Astrocyte of the cerebellum (primary cell): ENCODE measurements at regions not wholly inside any gene's neighbourhood (a gene's known extent, or its start where the extent isn't known, plus 50 kb on each side); places are given as distances from the start of the nearest gene placed in this dataset.

Experiments
- DNase-seq: peaks from one replicate; pipeline ENCODE4 v3.0.0-alpha.2; 2011; ENCODE audit warnings: low read depth
- H3K4me3 ChIP-seq: 2 replicates; pipeline ENCODE4 v1.5.1; 2011; ENCODE audit warnings: mild to moderate bottlenecking, low read depth, low read length, moderate library complexity
- in situ Hi-C: cut with HindIII; loops from 2 replicates; pipeline ENCODE4 v1.10.0; 2017; ENCODE audit warnings: low sequenced_read_pairs
- TF ChIP-seq, protein P1 (sequence below): IDR thresholded peaks from 2 replicates; pipeline ENCODE4 v1.5.1; 2012; ENCODE audit warnings: low read length, low read depth, moderate library complexity, mild to moderate bottlenecking; ENCODE audit errors: missing control alignments

DNA sequence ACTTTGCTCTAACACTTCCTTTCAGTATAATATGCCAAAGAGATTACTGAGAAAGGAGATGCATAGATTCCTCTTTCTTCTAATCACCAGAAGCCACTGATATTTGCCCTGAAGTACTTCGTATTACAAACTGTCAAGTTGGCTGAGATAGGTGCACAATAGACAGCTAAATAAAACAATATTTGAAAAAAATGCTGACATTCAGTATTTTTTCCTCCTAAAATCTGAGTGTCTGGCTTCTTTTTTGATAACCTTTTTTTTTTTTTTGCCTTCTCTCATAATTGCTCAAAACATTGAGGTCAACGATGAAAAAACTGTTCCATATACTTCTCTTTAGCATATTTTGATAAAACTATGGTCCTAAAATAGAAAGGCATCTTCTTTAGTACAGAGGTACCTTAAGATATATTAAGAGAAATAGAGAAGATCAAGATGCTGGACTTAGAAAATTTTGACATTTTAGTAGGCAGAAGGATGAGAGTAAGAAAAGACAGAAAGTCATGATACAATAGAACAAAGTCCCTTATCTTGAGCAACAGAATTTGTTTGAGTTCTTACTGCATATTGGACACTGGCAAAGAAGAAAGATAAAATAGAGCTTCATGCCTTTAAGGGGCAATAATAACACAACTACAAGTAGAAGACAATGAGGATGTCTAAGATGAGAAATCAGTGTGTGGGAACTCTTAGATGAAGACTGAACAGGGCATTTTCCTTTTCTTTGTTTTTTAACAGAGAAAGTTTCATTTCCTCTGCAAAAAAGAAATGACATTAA is 220.7 kb downstream of the PTH2R start:
- no peak for DNase-seq
- in situ Hi-C loops, result no loop called here
- TF ChIP-seq, protein P1, sequence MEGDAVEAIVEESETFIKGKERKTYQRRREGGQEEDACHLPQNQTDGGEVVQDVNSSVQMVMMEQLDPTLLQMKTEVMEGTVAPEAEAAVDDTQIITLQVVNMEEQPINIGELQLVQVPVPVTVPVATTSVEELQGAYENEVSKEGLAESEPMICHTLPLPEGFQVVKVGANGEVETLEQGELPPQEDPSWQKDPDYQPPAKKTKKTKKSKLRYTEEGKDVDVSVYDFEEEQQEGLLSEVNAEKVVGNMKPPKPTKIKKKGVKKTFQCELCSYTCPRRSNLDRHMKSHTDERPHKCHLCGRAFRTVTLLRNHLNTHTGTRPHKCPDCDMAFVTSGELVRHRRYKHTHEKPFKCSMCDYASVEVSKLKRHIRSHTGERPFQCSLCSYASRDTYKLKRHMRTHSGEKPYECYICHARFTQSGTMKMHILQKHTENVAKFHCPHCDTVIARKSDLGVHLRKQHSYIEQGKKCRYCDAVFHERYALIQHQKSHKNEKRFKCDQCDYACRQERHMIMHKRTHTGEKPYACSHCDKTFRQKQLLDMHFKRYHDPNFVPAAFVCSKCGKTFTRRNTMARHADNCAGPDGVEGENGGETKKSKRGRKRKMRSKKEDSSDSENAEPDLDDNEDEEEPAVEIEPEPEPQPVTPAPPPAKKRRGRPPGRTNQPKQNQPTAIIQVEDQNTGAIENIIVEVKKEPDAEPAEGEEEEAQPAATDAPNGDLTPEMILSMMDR, result no peak
- H3K4me3 ChIP-seq, result no peak overlapping the region

DNA sequence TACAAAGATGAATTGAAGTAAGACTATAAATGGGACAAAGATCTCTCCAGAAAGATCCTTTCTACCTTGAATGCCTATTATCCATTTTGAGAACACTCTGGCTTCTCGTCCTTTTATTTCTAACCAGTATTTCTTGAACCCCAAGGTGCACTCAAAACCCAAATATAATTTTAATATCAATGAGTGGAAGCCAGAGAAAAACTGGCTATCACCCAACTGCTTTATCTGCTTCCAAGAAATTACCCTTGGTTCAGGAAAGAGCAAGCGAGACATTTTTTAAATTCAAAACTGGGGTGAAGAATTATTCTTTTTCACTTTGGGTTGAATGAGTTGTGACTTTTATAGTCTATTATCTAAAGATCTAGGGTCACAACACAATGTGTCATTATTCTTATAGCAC is 221.3 kb downstream of the PTH2R start:
- TF ChIP-seq, protein P1, result no peak
- DNase-seq, result no peak
- in situ Hi-C loops, result no loop called here
- no peak overlapping the region for H3K4me3 ChIP-seq

DNA sequence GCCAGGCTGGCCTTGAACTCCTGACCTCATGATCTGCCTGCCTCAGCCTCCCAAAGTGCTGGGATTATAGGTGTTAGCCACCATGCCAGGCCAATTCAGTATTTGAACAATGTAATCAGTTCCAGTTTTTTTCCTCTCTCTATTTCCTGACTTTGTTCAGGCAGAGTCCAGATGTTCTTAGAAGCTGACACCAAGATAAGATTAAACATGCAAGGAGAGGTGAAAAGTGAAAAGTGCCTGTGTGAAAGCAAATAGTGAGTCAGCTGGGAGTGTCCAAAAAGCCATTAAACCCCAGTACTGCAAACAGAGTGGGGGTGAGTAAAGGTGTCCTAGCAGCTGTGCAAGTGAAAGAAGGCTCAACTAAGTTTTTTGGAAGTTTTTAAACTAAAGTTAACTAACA is 231.5 kb downstream of the PTH2R start:
- DNase-seq, result no peak
- TF ChIP-seq, protein P1, result no peak
- H3K4me3 ChIP-seq, result no peak overlapping the region
- in situ Hi-C loops, result no loop called here

DNA sequence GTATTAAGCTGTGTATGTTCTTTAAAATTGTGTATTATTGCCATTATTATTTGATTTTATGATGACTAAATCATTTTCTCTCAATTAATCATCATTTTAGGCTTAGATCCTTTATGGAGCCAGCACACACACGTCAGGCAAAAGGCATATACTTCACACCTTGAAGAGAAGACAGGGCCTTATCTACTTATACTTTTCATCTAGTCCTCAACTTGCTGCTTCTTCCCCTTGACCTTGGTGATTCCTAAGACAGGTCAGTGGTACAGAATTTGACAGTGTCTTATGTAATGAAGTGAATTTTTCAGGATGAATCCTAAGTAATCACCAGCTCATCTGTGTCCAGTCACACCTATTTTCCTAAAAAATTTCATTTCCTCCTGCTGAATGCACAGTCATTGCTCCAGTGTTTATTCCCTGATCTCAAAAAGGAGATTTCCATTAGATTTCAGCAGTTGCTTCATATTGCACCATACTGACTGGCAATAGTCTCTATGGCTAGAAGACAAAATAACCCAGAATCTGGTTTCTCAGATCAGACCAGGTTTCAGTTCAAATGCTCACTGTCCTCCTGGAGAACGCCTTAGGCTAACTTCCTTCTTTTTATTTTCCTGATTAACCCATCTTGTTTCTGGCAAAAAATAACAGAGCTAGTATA is 235.7 kb downstream of the PTH2R start:
- TF ChIP-seq, protein P1, result no peak
- no peak overlapping the region for H3K4me3 ChIP-seq
- in situ Hi-C loops, result no loop called here
- DNase-seq, result no peak

DNA sequence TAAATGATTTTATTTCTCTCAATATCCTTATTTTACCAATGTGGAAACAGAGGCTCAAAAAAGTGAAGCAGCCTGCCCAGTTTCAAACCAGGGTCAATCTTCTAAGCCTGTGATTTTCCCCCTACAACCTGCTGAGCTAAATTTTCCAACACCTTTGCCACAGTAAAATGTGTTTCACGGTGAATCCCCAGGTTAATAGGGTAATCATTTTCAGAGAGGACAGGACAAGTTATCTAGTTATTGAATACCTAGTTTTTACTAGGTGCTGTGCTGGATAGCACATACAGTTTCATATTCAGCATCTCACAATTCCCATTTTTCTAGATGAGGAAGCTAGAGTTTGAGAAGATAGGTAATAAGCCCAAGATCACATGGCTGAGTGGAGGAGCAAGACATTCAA is 236.6 kb downstream of the PTH2R start:
- in situ Hi-C loops, result no loop called here
- H3K4me3 ChIP-seq, result no peak overlapping the region
- TF ChIP-seq, protein P1, result no peak
- no peak for DNase-seq

DNA sequence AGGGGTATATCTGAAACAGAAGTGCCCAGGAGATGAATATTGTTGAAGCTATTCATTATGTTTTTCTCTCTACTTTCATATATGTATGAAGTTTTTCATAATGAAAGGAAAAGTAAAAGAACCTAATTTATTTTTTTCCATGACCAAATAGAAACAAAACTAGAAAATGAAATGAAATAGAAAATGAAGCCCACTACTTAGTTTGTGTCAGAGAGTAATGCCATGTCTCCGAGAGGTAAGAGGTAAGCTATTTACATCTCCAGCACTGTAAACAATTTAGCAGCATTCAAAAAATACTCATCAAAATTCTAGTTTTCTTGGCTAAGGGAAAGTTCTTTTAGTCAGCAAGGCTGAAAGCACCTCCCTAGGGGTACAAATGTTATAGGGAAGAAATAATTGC is 238.6 kb downstream of the PTH2R start:
- no peak for DNase-seq
- no peak overlapping the region for H3K4me3 ChIP-seq
- in situ Hi-C loops, result no loop called here
- TF ChIP-seq, protein P1, result no peak
